Transverse colon (tissue), 3 donors: ENCODE measurements at regions not wholly inside any gene's neighbourhood (a gene's known extent, or its start where the extent isn't known, plus 50 kb on each side); places are given as distances from the start of the nearest gene placed in this dataset.

ENCODE experiments used
- EP300 ChIP-seq: sonication (generic); formaldehyde crosslinking; IDR thresholded peaks from one replicate; pipeline ENCODE4 v1.6.1; 2017; ENCODE audit warnings: antibody characterized with exemption, low read depth
- TF ChIP-seq, protein P1 (sequence below), 5 experiments: fragments of 200-600 bp in 3 of 5; fragments of 450-650 bp in 2 of 5; sonication (generic) in 3 of 5; IDR thresholded peaks; 1 replicate in 2 of 5; 2 replicates in 3 of 5; pipeline ENCODE4 v1.5.1; 2016 to 2017; ENCODE audit warnings: antibody characterized with exemption in 5 of 5, inconsistent platforms in 3 of 5, mild to moderate bottlenecking in 2 of 5, moderate library complexity in 1 of 5

- TF ChIP-seq, protein P1, sequence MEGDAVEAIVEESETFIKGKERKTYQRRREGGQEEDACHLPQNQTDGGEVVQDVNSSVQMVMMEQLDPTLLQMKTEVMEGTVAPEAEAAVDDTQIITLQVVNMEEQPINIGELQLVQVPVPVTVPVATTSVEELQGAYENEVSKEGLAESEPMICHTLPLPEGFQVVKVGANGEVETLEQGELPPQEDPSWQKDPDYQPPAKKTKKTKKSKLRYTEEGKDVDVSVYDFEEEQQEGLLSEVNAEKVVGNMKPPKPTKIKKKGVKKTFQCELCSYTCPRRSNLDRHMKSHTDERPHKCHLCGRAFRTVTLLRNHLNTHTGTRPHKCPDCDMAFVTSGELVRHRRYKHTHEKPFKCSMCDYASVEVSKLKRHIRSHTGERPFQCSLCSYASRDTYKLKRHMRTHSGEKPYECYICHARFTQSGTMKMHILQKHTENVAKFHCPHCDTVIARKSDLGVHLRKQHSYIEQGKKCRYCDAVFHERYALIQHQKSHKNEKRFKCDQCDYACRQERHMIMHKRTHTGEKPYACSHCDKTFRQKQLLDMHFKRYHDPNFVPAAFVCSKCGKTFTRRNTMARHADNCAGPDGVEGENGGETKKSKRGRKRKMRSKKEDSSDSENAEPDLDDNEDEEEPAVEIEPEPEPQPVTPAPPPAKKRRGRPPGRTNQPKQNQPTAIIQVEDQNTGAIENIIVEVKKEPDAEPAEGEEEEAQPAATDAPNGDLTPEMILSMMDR (IDR thresholded peaks at IDR 0.05) = no peak
- no peak for TF ChIP-seq EP300
These were observed 348.9 kb upstream of the DYNLRB2 start for GRCh38 chr16:80191928-80192327.
